ELF-1 (cell line): ENCODE measurements at regions not wholly inside any gene's neighbourhood (a gene's known extent, or its start where the extent isn't known, plus 50 kb on each side); places are given as distances from the start of the nearest gene placed in this dataset.
"Not testable (repeated sequence)": the region's sequence is repeated elsewhere in the genome, so short reads cannot be mapped to it uniquely, and the experiment has no call there.

ENCODE experiments used
- DNase-seq: peaks from one replicate; pipeline ENCODE4 v3.0.0-alpha.2; 2016; ENCODE audit warnings: low read depth, low spot score

DNA sequence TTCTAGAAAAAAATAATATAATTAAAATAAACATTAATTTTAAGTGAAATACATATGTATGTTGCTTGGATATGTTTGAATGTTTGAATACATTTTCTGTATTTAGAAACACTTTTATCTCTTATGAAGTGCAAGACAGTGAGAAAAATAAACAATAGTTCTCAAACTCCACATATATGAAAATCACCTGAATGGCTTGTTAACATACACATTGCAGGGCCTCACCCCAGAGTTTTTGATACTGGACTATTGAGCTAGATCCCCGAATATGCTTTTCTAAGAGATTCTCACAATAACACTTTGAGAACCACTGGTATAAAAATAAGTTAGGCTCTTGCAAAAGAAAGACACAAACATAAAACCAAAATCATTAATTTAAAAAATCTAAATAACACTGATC is 1570.3 kb upstream of the PRR20A start:
- DNase-seq = no peak

GRCh38 chr13:55571237-55571867 is 1569.4 kb upstream of the PRR20A start:
- no peak for DNase-seq

- DNase-seq = no peak
These were observed 1568.3 kb upstream of the PRR20A start for GRCh38 chr13:55572408-55572807.

GRCh38 chr13:55572862-55573261 is 1567.9 kb upstream of the PRR20A start:
- DNase-seq = no peak

- no peak for DNase-seq
These were observed 1567.2 kb upstream of the PRR20A start for GRCh38 chr13:55573565-55573964.

GRCh38 chr13:55576389-55576788 is 1564.3 kb upstream of the PRR20A start:
- peak; percentile 10 for DNase-seq

GRCh38 chr13:55577082-55577846 is 1563.5 kb upstream of the PRR20A start:
- DNase-seq = peak; percentile 11

DNA sequence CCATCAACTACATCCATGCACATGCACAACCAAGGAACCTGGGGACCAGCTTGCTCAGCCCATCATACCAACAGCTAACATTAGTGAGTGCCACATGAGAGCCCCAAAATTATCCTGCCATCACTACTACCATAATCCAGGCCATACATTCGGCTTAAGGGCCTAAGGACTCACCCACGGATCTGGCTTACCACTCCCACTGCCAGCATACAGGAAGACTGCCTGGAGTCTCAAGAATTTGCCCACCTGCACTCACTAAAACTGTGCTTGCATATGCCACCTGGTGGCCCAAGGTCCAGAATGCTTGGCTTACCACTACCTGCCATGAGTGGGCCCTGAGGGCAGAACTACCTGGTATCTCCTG is 1562.9 kb upstream of the PRR20A start:
- DNase-seq = peak; percentile 50

DNA sequence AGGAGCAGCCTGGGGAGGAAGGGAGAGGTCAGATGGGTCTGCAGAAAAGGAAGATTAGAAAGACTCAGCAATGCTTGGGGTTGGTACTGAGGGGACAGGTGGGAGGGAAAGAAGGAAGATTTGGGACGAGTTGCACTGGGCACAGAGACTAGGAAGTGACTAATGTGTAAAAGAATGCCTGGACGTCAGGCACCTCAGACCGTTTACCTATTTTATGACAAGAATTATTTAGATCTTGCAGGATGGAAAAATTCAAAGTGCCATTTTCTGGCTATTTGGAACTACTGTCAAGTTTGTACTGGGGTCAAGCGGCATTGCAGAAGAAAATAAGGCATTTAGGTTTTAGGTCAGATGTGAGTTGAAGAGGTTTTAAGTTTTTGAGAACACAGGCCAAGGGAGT is 1558.4 kb upstream of the PRR20A start:
- not testable (repeated sequence) for DNase-seq

DNA sequence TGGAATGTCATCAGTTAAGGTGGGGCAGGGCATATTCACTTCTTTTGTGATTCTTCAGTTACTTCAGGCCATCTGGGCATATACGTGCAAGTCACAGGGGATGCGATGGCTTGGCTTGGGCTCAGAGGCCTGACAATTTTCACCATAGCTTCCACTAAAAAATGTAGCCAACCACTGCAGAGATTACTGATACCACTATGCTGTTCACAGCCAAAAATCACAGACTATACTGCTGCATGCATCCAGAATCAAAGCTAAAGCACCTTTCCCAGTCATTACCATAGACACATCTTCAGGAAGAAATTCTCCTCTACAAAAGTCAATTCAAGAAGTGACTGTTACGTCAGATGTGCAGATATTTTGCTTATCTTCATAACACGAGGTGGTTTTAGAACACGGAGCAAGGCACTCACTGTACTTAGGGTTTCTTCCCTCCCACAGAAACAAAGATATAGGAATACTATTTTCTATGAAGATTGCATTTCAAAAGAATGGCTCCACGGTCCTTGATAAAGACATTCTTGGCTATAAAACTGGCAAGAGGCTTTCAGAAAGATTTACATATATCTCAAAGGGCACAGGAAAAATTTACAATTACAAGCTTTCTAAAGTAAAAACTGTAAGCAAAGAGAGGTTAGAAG is 1556.6 kb upstream of the PRR20A start:
- no peak for DNase-seq

DNA sequence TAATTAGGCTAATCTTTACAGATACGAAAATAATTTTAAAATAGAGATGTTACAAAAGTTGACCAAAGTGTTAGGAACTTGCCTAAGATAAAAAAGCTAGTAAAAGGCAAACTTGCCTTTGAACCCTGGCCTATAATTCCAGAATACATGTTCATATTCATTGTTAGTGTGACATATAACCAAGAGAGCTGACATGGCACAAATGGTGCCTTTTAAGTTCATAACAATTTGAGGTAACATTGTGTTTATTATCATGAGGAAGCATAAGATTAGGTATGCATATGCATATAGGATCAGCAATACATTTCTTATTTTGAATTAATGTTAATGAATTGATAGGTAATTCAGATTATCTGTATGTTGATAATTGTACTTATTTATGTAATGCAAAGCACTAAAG is 1537.9 kb upstream of the PRR20A start:
- DNase-seq = no peak

DNA sequence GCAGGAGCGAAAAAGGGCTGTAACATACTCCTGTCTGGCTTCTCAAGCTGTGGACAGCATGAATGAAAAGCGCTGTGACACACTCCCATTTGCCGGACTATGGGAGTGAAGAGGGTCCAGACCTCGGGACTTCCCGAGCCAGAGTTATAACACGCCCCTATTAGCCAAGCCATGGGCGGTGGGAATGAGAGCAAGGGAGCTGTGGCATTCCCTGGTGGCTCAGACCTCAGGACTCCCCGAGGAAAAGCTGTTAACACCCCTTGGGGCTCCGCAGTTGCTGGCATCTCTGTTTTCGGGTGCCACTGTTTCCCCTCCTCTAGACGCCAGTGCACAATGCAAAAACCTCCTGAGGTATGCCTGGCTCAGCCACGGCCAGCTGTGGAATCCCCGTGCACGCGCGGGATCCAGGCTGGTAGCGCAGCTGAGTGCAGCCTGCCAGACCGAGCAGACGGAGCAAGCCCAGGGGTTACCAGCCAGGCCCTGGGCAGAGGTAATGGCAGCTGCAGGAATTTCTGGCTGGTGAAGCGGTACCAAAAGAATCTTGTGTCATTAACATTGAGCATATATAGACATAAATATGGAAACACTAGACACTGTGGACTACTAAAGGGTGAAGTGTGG is 1534.6 kb upstream of the PRR20A start:
- no peak for DNase-seq

DNA sequence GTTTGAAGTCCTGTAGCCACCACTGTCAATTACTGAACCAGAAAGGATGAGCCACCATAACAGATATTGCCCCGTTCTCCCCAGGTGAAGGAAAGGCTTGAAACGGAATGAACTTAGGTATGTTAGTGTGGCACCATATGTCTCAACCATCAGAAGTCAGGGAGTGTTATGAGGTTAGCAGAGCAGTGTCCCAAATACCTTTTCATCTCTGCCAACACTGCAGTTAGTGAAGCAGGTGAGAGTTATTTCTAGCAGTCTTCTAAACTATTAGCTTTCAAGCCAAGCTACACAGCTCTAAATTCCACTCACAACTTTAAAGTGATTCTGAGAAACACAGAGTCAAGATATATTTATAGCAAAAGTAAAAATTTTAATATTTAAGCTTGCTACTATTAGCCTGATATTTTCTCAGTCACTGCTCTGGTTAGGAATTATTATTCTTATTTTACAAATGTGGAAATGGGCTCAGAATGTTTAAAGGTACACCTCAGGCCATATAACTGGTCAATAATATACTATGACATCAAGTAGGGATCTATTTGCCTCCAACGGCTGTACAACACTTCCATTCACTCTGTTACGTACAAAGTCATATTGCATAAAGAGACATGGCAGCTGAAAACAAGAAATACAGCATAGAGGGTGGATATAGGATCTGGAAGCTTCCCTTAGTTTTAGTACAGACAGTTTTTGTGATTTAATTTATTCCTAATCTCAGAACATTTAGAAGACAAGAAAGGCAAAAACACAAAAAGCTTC is 1527.1 kb upstream of the PRR20A start:
- DNase-seq = no peak

GRCh38 chr13:55615081-55615480 is 1525.6 kb upstream of the PRR20A start:
- DNase-seq = no peak

GRCh38 chr13:55617241-55617640 is 1523.5 kb upstream of the PRR20A start:
- no peak for DNase-seq

DNA sequence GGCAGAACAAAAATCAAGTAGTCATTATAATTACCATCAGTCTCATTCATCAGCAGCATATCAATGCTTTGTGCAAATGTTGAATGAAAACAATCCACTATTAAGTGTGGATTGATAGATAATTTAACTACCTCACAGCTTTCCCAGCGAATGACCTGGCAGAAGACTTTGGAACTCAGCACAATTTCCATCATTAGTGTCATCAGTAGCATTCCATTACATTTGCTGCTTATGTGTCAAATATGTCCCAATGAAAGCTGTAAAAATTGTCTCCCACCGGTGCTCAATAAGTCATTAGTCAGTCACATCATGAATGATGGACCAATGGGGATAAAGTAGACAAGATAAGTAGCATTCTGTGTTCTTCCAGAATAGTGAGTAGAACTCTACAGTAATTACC is 1513.5 kb upstream of the PRR20A start:
- no peak for DNase-seq

GRCh38 chr13:55632402-55632801 is 1508.3 kb upstream of the PRR20A start:
- no peak for DNase-seq

GRCh38 chr13:55649485-55649884 is 1491.2 kb upstream of the PRR20A start:
- no peak for DNase-seq

DNA sequence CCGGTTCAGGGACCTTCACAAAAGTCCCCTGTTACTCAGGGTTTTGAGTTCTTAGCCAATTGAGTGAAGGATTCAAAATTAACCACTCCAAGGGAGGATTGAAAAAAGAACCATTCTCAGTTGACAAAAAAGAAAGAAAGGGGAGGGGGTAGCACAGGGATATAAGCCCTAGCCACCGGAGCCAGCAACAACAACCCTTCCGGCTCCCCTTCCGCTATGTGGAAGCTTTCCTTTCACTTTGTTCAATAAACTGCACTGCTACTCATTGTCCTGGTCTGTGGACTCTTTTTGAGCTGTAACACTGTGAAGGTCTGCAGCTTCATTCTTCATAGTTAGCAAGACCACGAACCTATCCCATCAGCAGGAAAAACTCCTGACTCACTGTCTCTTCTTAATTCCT is 1488.1 kb upstream of the PRR20A start:
- DNase-seq = no peak

- DNase-seq = no peak
These were observed 1487.2 kb upstream of the PRR20A start for GRCh38 chr13:55653497-55653896.

- no peak for DNase-seq
These were observed 1486.5 kb upstream of the PRR20A start for GRCh38 chr13:55654243-55654642.

DNA sequence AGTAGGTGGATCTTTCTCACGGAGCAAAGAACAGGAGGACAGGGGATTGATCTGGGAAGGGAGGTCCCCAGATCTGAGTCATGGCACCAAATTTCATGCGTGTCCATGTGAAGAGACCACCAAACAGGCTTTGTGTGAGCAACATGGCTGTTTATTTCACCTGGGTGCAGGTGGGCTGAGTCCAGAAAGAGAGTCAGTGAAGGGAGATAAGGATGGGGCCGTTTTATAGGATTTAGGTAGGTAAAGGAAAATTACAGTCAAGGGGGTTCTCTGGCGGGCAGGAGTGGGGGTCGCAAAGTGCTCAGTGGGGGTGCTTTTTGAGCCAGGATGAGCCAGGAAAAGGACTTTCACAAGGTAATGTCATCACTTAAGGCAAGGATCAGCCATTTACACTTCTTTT is 1480.5 kb upstream of the PRR20A start:
- not testable (repeated sequence) for DNase-seq
